HG03520 (cell line): ENCODE measurements at regions not wholly inside any gene's neighbourhood (a gene's known extent, or its start where the extent isn't known, plus 50 kb on each side); places are given as distances from the start of the nearest gene placed in this dataset.

Source experiments
- ATAC-seq: cut with Tn5 transposase; IDR thresholded peaks from one replicate; pipeline ENCODE4 v1.9.1; 2021; ENCODE audit warnings: mild to moderate bottlenecking, moderate library complexity; ENCODE audit not compliant: unreplicated experiment

DNA sequence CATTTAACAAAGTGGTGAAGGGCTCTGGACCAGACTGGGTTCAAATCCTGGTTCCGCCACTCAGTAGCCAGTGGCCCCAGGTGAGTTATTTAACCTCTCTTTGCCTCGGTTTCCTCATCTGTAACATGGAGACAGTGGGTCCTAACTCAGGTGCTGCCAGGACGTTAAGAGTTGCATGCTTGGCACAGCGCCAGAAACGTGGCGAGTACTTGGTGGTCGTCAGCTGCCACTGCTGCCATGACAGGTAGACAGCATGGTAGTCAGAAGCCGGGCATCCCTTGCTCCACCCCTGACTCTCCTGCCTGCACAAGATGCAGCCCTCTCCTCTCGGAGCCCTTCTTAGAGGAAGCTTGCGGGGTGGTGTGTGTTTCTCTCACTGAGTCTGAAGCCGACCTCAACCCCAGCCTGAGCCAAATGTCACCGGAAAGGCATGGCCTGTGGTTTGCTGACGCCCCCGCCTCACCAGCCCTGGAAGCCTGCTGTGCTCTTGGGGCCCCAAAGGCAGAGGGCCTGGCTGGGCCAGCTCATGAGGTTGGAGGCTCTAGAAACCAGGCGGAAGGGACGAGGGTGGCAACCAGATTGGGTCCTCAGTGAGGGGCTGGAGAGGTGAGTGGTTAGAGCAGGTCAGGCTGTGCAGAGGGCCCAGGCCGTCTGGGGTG, 160.8 kb upstream of the TLE3 start:
- ATAC-seq, result peak; percentile 51

DNA sequence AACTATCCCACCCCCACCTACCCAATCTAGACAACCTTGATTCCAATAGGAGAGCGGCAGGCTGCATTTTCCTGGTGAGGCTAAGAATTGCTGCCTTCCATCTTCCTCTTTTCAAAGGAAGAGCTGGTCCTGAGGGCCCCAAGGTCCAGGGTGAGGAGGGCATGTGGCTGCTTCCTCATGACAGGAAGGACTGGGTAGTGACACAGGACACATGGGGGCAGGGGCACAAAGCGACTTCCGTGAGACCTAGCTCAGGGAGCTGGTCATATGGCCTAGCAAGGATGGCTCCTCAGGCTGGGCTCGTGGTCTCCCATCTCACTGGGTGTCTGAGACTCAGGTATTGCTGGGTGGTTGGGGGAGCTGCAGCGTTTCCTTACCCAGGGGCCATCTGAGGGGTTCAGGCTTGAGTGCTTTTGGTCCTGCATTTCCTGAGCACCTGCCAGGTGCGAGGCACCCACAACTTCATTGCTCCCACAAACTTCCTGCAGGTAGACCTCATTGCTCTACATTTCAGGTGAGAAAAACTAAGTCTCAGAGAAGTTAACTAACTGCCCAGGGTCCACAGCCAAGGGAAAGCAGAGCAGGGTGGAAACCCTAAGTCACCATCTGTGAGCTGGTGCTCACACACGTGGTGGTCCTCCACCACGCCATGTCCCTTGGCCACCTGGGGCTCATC, 160.0 kb upstream of the TLE3 start:
- ATAC-seq, result no peak

GRCh38 chr15:70257047-70257446, 159.3 kb upstream of the TLE3 start:
- ATAC-seq, result no peak

- ATAC-seq, result no peak
Measured at GRCh38 chr15:70254311-70254869, 156.7 kb upstream of the TLE3 start.

DNA sequence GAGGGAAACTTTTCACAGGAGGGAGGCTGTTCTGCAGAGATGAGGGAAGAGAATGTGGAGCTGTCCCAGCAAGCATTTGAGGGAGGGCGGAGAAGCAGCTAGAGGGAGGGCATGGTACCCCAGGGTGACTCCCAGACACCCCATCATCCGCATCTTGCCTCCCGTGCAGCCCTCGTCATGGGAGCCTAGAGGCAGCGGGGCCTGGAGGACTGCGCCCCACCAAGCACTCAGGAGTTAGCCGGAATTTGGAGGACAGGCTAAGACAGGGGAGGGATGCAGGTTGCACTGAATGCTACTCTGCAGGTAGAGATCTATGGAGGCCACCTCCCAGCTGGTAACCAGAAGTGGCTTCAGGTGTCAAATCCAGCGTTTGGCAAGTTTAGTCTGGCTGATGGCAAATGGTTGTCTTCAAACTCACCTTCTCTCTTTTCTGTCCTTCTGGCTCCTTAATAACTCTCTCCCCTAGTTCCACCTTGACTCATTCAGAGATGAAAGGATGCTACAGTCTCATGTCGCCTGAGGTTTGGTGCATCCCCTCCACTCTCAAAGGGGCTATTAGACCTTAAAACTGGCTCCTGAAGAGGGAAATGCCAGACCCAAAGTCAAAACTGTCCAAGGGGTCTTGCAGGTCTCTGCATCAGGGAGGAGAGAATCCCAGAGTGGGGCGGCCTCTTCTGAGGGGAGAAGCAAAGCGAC, 155.9 kb upstream of the TLE3 start:
- ATAC-seq, result no peak

DNA sequence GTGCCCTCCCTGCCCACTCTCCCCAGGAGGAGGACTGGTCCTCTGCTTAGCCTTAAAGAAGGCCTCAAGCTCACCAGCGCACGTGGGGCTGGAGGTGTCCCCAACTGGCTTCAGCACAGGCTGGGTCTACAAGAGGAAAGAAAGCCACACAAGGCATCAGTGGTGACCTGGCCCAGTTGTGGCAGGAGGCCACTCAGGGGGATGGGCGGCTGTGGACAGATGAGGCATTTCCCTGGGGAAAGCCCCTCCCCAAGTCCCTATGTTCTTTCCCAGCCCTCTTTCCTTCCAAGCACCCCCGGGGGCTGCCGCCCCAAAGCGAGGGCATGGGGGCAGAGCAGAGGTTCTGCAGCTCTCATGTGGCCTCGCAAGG, 155.2 kb upstream of the TLE3 start:
- ATAC-seq, result no peak

DNA sequence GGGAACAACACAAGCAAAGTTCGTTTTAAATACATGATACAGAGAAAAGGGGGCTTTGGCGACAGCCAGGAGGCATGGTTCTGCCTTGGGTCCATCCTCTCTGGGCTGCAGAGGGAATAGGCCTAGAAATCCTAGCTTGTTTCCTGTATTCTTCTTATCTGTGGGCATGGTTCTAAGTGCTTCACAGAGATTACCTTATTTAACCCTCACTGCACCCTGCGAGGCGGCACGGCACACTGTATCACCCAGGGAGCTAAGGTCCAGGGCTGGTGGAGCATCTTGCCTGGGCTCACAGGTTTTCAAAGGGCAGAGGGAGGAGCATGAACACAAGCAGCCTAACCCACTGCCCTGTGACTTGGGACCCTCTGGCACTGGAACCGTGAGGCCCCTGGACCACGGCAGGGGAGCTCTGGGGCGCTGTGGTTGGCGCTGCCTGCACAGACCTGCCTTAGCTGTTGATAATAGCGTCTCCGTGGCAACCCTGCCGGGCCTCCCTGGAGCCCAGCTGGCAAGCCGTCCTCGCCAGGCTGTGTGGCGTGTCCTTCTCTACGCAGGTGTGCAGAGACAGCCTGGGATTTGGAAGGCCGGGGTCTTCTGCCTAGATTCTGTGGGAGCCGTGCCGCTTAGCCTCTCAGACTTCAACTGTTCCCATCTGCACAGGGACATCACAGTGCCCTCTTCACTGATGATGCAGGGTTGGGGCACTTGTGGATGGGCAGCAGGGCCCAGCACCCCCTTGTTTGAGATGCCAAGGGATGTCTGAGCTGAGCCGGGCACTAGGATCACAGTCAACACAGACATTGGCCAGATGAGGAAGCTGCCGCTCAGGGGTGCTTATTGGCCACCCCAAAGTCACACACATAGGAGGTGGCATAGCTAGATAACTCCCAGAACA, 154.6 kb upstream of the TLE3 start:
- ATAC-seq, result no peak

GRCh38 chr15:70251246-70251990, 153.7 kb upstream of the TLE3 start:
- ATAC-seq, result no peak

GRCh38 chr15:70250208-70251201, 152.8 kb upstream of the TLE3 start:
- ATAC-seq, result no peak

- no peak for ATAC-seq
Measured at GRCh38 chr15:70249616-70250015, 151.9 kb upstream of the TLE3 start.

- no peak for ATAC-seq
Measured at GRCh38 chr15:70248116-70249025, 150.7 kb upstream of the TLE3 start.

GRCh38 chr15:70247281-70247680, 149.6 kb upstream of the TLE3 start:
- ATAC-seq, result no peak

- no peak for ATAC-seq
Measured at GRCh38 chr15:70246623-70247220, 149.0 kb upstream of the TLE3 start.

- no peak for ATAC-seq
Measured at GRCh38 chr15:70245932-70246622, 148.4 kb upstream of the TLE3 start.

DNA sequence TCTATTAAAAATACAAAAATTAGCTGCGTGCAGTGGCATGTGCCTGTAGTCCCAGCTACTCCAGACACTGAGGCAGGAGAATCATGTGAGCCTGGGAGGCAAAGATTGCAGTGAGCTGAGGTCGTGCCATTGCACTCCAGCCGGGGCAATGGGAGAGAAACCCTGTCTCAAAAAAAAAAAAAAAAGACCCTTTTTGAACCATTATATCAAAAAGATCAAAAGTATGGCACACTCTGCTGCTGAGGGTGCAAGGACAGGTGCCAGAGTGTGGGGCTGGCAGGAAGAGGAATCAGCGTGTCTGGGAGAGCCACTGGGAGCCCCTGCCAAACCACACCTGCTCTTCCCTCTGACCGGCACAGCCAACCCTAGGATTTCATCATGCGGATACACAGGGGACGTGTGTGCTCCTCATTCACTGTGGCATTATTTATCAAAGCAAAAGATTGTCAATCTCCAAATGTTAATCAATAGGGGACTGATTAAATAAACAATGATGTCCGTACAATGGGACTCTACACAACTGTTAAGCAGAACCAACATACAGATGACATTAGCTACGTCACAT, 147.3 kb upstream of the TLE3 start:
- no peak for ATAC-seq

GRCh38 chr15:70243686-70244540, 146.2 kb upstream of the TLE3 start:
- no peak for ATAC-seq
